NOMO-1 treated with DMSO at 0.1 percent for 48 hours (cell line): ENCODE measurements at regions not wholly inside any gene's neighbourhood (a gene's known extent, or its start where the extent isn't known, plus 50 kb on each side); places are given as distances from the start of the nearest gene placed in this dataset.
"Not testable (repeated sequence)": the region's sequence is repeated elsewhere in the genome, so short reads cannot be mapped to it uniquely, and the experiment has no call there.

ENCODE experiments used
- DNase-seq: peaks from one replicate; lab custom pipeline; 2025; ENCODE audit not compliant: unreplicated experiment; lab: John Stamatoyannopoulos, UW

- peak; percentile 33 for DNase-seq
These were observed 55.4 kb upstream of the GRPR start for GRCh38 chrX:16067886-16068515.

GRCh38 chrX:16063921-16064320, 59.4 kb upstream of the GRPR start:
- DNase-seq = no peak

GRCh38 chrX:16063141-16063540, 60.2 kb upstream of the GRPR start:
- DNase-seq = peak; percentile 15

GRCh38 chrX:16061296-16061695, 62.1 kb upstream of the GRPR start:
- DNase-seq = no peak

- DNase-seq = no peak
These were observed 63.1 kb upstream of the GRPR start for GRCh38 chrX:16060252-16060651.

GRCh38 chrX:16049126-16049525, 74.2 kb upstream of the GRPR start:
- not testable (repeated sequence) for DNase-seq

GRCh38 chrX:16042980-16043379, 80.4 kb upstream of the GRPR start:
- no peak for DNase-seq

- DNase-seq = no peak
These were observed 83.5 kb upstream of the GRPR start for GRCh38 chrX:16039834-16040233.

GRCh38 chrX:16039363-16039762, 84.0 kb upstream of the GRPR start:
- DNase-seq = no peak

GRCh38 chrX:16033331-16033730, 90.0 kb upstream of the GRPR start:
- DNase-seq = peak; percentile 28

- DNase-seq = peak; percentile 85
These were observed 94.8 kb upstream of the GRPR start for GRCh38 chrX:16028576-16028975.

GRCh38 chrX:16023790-16024734, 99.3 kb upstream of the GRPR start:
- peak; percentile 78 for DNase-seq

GRCh38 chrX:16022580-16023200, 100.7 kb upstream of the GRPR start:
- peak; percentile 21 for DNase-seq

- DNase-seq = no peak
These were observed 105.1 kb upstream of the GRPR start for GRCh38 chrX:16018291-16018690.

- DNase-seq = peak; percentile 33
These were observed 109.2 kb upstream of the GRPR start for GRCh38 chrX:16014171-16014570.

- no peak for DNase-seq
These were observed 111.1 kb upstream of the GRPR start for GRCh38 chrX:16012250-16012649.

- no peak for DNase-seq
These were observed 117.4 kb upstream of the GRPR start for GRCh38 chrX:16005917-16006316.

- DNase-seq = no peak
These were observed 121.2 kb upstream of the GRPR start for GRCh38 chrX:16002185-16002584.

- peak; percentile 29 for DNase-seq
These were observed 125.0 kb upstream of the GRPR start for GRCh38 chrX:15998350-15998749.

- no peak for DNase-seq
These were observed 133.6 kb upstream of the GRPR start for GRCh38 chrX:15989716-15990115.

- DNase-seq = no peak
These were observed 134.3 kb upstream of the AP1S2 start for GRCh38 chrX:15988661-15989603.
